ENCODE measurements at regions not wholly inside any gene's neighbourhood (a gene's known extent, or its start where the extent isn't known, plus 50 kb on each side); places are given as distances from the start of the nearest gene placed in this dataset.
"Not testable (repeated sequence)": the region's sequence is repeated elsewhere in the genome, so short reads cannot be mapped to it uniquely, and the experiment has no call there.

DNA sequence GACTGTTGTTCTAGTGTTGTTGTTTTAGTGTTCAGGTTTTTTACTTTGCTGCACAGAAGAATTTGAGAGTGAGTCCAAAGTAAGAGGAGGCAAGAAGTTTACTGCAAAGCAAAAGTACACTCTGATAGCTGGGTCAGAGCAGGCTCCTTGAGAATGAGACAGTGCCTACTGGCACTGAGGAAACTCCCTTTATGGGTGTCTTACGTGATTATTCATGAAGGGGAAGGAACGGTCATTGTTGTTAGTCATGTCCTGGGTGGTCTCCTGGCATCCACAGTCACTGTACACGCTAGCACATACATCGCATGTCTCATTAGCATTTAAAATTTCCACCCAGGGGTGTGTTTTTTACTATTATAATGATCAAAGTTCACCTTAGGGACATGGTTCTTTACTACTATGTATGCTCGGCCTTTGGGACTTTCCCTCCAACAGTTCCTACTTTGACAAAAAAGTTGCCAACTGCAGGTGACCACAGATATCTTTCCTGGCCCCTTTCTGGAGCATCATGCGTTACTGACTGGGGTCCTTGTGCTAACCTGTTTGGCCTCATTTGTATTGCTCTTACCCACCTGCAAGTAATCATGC is 688.9 kb upstream of the AMOT start:
- no peak for DNase-seq (ENCODE audit: low spot score)

DNA sequence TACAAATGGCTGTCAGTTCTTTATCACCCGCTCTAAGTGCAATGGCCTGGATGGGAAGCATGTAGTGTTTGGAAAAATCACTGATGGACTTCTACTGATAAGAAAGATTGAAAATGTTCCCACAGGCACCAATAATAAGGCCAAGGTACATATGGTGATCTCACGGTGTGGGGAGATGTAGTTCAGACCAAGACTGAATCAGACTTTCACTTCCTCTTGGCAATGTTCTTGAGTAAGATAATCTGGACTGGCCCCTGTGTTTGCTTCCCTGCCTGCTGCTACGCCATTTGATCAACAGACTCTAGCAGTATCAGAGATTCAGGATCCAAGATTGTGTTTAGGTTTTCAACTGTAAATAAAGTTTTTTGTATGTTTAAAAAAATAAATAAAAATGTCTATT is 682.2 kb upstream of the AMOT start:
- no peak for DNase-seq (ENCODE audit: low spot score)

DNA sequence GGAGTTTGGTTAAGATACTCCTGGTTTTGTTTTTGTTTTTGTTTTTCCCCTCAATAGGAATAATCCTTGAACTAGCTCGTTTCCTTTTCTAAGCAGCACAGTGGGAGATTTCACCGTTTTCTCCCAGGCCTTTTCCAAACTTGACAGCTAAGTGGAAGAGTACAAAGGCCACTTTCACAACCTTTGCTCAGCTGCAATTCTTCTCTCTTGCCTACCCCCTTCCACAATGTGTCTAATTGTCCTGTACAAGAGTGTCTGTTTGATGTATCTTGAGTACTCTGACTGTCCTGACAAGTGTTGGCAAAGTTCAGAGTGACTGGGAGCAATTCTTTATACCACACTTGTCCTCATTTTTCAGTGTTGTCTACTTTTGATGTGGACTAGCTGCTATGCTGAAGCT is 674.3 kb upstream of the AMOT start:
- no peak for DNase-seq (ENCODE audit: low spot score)

DNA sequence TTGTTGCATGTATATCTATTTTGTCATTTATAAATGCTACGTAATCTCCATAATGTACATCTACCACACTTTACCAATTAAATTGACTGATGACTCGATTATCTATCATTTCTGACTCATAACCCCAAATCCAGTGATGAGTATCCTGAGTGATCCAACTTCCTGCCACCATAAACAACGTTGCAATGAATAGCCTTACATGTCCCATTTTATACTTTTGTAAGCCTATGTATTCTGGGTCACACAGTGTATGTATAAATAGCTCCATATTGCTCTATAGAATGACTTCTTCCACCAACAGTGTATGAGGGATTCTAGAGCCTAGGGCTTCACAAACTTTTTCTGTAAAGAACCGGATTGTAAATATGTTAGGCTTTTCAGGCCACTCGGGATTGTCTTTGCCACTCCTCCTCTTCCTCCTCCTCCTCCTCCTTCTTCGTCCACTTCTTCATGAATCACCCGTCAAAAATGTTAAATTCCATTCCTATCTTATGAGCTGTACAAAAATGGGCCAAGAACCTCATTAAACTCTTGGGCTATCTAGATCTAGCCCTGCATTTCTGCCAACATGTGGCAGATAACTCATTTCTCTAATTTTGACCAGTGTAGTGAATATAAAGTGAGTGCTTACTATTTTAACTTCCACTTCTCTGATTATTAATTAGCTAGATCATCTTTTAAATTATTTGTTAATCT is 672.2 kb upstream of the AMOT start:
- DNase-seq (ENCODE audit: low spot score) = peak; percentile 40

DNA sequence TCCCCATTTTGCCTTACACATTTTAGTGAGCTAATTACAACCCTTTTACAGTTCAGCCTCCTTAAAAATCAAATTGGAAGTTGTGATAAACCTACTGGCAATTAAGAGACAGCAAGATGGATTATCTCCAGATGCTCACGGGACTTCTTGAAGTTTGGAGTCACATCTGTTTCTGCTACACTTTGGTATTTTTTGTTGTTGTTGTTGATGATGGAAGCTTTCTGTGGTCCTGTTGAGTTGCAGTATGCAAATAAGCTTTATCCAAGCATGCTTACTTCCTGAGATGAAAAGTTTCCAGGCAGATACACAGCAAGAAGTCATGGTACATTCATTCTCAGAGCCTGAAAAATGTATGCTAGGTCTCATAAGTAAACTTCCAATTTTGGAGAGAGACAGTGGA is 670.0 kb upstream of the AMOT start:
- no peak for DNase-seq (ENCODE audit: low spot score)

DNA sequence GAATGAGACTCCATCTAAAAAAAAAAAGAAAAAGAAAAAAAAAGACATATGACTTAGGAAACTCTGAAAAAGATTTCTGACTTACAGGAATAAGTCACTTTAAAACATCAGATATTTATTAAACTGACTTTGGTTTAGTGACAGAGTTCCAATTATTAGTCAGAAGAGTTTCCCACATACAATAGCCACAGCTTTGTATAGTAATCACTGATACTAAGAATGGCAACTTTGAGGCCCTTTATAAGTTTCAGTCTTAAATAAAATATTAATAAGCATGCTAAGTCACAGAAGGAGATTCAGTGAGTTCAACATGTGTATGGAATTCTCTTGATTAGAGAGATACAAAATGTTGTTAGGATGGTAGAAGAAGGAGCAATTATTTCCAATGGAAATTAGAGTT is 652.3 kb upstream of the AMOT start:
- no peak for DNase-seq (ENCODE audit: low spot score)

DNA sequence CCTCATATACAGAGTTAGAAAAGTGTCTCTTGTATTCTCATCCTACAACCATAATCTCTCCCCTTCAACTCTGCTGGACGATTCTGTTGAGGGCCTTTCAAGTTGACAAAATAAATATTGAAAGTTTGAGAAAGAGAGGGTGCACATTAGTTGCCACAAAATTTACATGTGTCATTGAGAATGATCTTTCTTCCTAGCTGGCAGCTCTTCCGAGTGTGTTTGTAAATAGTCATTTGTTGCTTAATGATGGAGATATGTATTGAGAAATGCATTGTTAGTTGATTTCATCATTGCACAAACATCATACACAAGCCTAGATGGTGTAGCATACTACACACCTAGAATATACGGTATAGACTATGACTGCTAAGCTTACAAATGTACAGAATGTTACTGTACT is 632.8 kb upstream of the AMOT start:
- DNase-seq (ENCODE audit: low spot score) = no peak

DNA sequence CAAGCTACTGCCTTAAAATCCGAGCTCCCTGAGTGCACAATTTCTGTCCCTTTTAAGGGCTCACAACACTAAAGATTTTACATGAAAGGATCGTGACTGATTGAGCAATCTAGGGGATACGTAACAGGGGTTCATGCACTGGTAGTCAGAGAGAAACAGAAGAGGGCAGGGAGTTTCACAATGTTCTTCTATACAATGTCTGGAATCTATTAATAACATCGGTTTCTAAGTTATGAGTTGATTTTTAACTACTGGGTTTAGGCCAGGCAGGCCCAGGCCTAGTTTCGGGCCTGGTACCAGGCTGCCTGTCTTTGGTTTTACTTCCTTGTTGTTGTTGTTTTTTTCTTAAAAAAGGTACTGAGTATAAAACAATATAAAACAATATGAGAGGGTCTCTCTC is 632.4 kb upstream of the AMOT start:
- DNase-seq (ENCODE audit: low spot score) = not testable (repeated sequence)

DNA sequence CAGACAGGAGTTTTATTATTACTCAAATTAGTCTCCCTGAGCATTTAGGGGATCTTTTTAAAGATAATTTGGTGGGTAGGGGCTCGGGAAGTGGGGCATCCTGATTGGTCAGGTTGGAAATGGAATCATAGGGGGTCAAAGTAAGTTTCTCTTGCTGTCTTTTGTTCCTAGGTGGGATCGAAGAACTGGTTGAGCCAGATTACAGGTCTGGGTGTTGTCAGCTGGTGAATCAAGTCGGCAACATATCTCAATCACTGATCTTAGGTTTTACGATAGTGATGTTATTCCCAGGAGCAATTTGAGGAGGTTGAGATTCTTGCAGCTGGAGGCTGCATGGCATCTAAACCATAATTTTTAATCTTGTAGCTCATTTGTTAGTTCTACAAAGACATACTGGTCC is 629.5 kb upstream of the AMOT start:
- DNase-seq (ENCODE audit: low spot score) = no peak

DNA sequence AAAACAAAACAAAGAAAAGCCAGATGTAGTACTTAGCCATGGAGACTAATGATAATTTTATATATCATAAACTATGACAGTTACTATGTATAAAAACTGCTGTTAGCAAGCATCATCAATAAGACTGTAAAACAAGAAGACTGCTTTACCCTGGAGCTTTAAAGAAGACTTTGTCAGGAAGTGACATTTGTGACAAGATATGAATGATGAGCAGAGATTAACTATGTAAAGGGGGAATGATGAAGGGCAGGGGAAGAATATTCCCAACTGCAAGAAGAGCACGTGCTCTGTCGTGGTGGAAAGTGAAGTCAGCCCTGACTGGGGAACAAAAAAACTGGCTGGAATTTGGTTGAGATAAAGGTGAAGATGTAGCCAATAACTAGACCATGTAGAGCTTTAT is 617.1 kb upstream of the AMOT start:
- DNase-seq (ENCODE audit: low spot score) = no peak

DNA sequence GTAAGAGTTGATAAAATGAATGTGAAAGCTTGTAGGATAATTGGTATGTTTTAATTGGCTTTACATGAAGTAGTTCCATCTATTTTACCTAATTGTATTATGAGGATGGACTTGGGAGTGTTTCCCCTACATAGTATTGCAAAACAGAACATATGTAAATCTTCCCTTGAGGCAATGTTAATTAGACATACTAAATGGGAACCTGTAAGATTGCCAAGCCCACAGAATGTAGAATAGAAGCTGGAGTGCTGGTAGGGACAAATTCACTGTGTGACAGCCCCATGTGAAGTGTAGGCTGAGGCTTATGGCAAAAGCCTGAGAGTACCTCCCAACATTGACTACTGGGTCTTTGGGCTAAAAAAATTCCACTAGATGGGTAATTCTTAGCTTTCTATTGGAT is 615.0 kb upstream of the AMOT start:
- no peak for DNase-seq (ENCODE audit: low spot score)

DNA sequence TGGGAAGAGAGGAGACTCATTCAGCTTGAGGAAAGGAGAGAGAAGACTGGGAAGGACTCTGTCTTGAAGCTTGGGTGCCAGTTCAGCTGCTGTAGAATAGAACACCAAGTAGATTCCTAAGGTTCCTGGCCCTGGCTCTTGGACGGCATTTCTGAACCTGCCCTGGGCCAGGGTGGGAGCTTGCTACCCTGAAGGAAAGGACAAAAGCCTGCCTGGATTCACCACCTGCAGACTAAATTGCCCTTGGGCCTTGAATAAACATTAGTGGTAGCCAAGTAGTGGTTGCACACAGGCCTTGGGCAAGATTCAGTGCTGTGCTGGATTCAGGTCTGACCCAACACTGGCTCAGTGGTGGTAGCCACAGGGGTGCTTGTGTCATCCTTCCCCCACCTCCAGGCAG is 588.4 kb upstream of the AMOT start:
- no peak for DNase-seq (ENCODE audit: low spot score)

DNA sequence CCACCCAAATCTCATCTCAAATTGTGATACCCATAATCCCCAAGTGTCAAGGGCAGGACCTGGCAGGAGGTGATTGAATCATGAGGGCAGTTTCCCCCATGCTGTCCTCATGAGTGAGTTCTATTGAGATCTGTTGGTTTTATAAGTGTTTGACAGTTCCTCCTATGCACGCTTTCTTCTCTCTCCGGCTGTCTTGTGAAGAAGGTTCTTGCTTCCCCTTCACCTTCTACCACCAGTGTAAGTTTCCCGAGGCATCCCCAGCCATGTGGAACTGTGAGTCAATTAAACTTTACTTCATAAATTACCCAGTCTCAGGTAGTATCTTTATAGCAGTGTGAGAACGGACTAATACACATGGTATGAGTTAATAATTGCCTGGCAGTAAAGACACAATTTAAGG is 581.7 kb upstream of the AMOT start:
- no peak for DNase-seq (ENCODE audit: low spot score)

DNA sequence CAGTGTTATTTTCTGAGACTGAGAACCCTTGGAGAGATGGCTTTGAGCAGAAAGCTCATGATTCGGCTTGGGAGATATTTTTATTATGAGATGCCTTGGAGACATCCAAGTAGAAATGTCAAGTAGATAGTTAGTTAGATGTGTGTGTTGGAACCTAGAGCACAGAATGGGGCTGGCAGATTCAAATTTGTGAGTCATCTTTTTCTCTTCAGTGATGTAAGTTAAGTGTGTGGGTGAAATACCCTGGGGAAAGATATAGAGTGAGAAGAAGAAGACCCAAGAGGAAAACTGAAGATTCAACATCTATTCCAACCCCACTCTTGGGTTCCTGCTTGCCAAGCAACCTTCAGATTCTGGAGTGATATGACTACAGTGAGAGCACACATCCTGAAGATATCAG is 580.8 kb upstream of the AMOT start:
- no peak for DNase-seq (ENCODE audit: low spot score)

DNA sequence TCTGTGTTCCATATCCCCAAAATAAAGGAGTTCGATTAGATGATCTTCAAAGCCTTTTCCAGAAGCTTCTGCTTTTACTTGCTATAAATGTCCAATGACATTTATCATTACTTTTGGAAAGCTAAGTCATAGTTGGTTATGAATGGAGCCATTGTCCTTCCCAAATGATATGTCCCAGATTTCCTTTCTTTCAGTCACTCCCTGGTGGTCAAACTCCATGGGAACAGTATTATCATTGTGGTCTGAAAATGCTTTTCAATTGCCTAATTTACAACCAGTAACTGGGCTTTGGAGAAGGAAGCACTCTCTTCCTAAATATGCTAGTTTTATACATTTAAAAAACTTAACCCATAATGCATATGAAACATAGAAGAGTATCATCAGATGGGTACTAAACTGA is 571.5 kb upstream of the AMOT start:
- no peak for DNase-seq (ENCODE audit: low spot score)

DNA sequence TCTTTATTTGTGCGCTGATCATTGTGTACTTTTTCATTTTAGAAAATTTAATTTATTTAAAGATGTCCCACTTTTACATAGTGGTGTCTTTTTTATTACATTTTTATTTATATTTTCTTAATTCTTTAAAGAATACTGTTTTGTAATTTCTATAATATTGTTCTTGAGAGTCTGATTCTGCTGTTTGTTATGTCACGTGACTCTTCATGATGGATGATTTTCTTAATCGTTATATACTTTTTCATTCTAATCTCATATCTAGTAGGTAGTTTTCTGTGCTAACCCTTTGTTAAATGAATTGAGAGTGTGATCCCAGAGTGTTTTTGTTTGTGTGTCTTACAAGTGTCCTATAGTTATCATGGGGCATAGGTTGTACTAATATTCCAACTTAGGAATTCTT is 568.2 kb upstream of the AMOT start:
- DNase-seq (ENCODE audit: low spot score) = no peak

DNA sequence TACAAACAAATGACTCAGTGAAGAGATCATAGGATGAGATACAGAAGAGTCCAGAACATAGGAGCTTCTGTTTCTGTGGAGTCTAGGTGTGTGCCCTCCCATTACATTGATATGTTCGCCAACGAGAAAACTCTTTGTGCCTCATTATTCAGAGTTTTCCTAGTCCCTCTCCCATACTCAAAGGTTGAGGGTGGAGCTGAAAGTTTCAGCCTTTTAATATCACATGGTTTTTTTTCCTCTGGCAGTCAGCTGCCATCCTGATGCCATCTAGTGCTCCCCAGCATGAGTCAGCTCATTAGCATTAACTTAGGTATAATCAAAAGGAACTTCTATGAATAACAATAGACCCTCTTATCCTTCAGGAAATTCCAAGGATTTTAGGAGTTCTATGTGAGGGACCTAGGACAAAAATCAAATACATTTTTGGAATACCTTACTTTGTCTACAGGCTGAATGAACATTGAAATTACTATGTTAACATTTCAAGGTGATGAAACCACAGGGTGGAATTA is 559.6 kb upstream of the AMOT start:
- DNase-seq (ENCODE audit: low spot score) = peak; percentile 46

DNA sequence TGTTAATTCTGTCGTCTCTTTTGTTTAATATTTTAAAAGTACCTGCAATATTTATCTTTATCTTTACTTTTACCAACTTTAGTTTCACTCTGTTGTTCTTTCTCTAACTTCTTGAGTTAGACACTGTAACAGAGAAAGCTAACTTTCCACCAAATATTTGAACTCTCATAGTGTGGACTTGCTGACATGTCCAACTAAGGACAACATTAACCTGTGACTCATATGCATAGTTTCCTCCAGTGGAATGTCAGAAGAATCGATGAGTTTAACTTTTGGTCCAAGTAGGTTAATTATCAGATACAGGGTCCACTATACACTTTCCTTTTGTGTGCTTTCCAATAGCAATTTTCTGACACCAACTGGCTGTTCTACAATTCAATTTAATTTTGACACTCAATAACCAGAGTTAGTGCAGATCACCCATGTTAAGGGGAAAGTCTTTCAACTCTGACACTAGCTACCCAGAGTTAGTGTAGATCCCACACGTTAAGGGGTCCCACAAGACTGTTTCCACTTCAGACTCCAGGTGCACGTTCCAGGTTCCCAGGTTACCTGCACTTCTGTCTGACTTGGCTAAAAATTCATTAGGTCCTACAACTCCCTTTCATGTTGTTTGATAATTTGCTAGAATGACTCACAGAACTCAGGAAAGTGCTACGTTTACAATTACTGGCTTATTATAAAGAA is 559.0 kb upstream of the AMOT start:
- DNase-seq (ENCODE audit: low spot score) = no peak

DNA sequence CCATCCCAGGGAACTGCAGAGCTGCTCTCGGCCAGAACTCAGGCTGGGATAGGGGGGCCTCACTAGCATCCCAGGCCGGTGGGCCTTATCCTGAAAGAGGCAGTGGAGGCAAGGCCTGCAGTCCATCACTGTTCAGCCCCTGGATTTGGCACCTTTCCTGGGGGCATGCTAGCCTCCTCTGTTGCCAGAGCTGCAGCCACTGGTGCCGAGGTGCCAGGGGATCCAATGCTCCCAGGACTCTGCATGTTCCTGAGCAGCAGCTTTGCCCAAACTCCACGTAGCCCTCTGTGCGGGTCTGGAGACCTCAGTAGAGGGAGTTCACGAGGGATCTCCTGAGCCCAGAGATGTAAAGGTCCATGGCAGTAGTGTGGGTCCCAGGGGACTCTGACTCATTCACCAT is 551.7 kb upstream of the AMOT start:
- DNase-seq (ENCODE audit: low spot score) = no peak

DNA sequence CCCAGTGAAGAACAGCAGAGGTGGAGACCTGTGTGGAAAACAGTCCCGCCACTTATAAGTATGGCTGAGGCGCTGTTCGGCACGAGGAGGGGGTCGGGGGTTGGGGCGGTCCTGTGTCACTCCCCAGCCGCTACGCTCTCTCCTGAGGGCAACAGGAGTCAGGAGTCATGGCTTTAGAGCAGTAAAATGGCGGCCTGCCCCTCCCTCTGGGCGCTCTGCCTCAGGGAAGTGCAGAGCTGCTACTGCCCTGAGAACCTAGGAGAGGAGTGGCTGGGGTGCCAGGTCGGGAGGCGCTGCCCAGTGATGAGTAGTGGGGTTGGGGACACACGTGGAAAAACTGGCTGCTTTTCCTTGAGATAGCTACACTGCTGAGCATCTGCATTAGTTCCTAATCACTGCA is 551.2 kb upstream of the AMOT start:
- no peak for DNase-seq (ENCODE audit: low spot score)

DNA sequence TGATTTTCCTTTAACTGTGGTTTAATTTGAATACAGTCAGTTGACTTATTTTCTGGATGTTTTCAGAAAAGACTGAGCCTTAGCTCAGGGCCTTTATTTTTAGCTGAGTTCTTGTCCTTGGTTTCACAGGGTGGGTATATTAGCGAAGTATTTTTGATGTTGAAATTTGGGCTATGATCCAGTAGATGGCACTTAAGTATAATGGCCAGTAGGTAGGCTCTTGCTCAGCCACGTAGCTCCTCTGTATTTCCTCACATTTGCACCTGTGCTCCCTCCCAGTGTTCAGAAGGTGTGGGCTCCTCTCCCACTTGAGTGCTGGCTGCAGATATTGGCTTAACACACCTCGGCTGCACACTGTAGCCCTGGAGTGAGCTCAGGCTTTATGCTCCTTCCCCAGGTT is 549.9 kb upstream of the AMOT start:
- no peak for DNase-seq (ENCODE audit: low spot score)

DNA sequence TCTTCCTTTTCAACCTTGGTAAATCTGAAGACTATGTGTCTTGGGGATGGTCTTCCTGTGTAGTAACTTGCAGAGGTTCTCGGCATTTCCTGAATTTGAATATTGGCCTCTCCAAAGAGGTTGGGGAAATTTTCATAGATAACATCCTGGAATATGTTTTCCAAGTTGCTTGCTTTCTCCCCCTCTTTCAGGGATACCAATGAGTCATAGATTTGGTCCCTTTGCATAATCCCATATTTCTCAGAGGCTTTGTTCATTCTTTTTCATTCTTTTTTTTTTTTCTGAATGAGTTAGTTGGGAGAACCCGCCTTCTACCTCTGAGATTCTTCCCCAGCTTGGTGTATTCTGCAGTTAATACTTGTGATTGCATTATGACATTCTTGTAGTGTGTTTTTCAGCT is 549.2 kb upstream of the AMOT start:
- DNase-seq (ENCODE audit: low spot score) = no peak

DNA sequence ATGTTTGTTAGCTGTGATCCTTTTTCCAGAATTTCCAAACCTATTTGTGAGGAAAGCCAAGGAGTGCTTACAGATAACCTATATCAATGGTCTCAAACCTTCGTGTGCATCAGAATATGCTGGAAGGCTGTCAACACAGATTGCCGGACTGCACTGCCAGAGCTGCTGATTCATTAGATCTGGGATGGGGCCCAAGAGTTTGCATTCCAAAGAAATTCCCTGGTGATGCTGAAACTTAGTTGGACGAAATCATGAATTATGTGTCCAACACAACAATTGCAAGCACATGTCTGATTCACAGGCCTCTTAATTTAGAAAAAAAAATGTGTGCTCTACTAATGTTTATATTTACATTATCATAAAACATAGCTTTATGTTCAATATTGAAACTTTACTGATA is 544.0 kb upstream of the AMOT start:
- DNase-seq (ENCODE audit: low spot score) = peak; percentile 47

Data from H4 (cell line).